ENCODE measurements at regions not wholly inside any gene's neighbourhood (a gene's known extent, or its start where the extent isn't known, plus 50 kb on each side); places are given as distances from the start of the nearest gene placed in this dataset.

GRCh38 chrX:129193357-129193756, 329.9 kb downstream of the SMARCA1 start:
- TF ChIP-seq CTCF (optimal IDR thresholded peaks at IDR 0.05 in 1 of 3, IDR thresholded peaks at IDR 0.05 in 1 of 3, conservative IDR thresholded peaks at IDR 0.05 in 1 of 3; ENCODE audit: extremely low read depth in 1 of 3, insufficient read depth in 2 of 3, low read length in 3 of 3) (no peak), EZH2 (IDR thresholded peaks at IDR 0.05; ENCODE audit: low read length) (no peak)

All from keratinocyte (primary cell).